GM12891 (cell line): ENCODE measurements at regions not wholly inside any gene's neighbourhood (a gene's known extent, or its start where the extent isn't known, plus 50 kb on each side); places are given as distances from the start of the nearest gene placed in this dataset.

Experiments
- PAX5 ChIP-seq: IDR thresholded peaks from 2 replicates; pipeline ENCODE4 v1.6.1; 2011; ENCODE audit warnings: low read length, moderate library complexity, mild to moderate bottlenecking; ENCODE audit not compliant: insufficient read depth, severe bottlenecking
- POLR2A ChIP-seq: IDR thresholded peaks from 2 replicates; pipeline ENCODE4 v1.6.1; 2011; ENCODE audit warnings: low read depth, low read length, control low read depth
- POLR2AphosphoS5 ChIP-seq: IDR thresholded peaks from 2 replicates; pipeline ENCODE4 v1.6.1; 2011; ENCODE audit warnings: low read depth, low read length, control low read depth
- SPI1 ChIP-seq: IDR thresholded peaks from 2 replicates; pipeline ENCODE4 v1.6.1; 2011; ENCODE audit warnings: low read depth, low read length, control low read depth
- TAF1 ChIP-seq: IDR thresholded peaks from 2 replicates; pipeline ENCODE4 v1.6.1; 2011; ENCODE audit warnings: low read depth, low read length, control low read depth

DNA sequence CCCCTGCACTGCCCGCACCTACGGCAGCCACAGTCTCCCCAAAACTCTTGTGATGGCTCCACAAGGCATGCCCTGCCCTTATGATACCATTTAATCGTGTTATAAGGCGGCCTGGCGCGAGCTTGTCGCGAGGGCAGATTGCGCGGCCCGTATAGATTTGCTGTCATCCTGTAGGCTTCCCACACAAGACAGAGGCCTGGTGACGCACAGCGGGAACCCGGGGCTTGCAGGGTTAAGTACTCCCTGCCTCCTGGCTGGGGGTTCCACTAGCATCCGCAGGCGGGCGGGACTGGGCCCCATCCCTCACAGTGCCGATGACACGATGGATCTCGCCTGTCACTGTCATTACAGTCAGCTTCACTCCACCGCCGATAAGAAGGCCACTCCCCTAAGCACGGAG, 364.9 kb upstream of the IRX2 start:
- TF ChIP-seq POLR2A (no peak), POLR2AphosphoS5 (no peak), SPI1 (no peak), TAF1 (no peak), PAX5 (no peak)
